HS-5 (cell line): ENCODE measurements at regions not wholly inside any gene's neighbourhood (a gene's known extent, or its start where the extent isn't known, plus 50 kb on each side); places are given as distances from the start of the nearest gene placed in this dataset.

ENCODE experiments used
- DNase-seq: peaks from one replicate; pipeline ENCODE4 v3.0.0-alpha.2; 2012; ENCODE audit warnings: low read depth

GRCh38 chr21:27817902-27818623, 851.2 kb upstream of the ADAMTS5 start:
- DNase-seq, result no peak

GRCh38 chr21:27817074-27817473, 850.2 kb upstream of the ADAMTS5 start:
- no peak for DNase-seq

GRCh38 chr21:27816301-27816700, 849.4 kb upstream of the ADAMTS5 start:
- DNase-seq, result no peak

GRCh38 chr21:27814226-27814625, 847.3 kb upstream of the ADAMTS5 start:
- no peak for DNase-seq

- no peak for DNase-seq
These were observed 846.9 kb upstream of the ADAMTS5 start for GRCh38 chr21:27813750-27814149.

GRCh38 chr21:27813344-27813743, 846.5 kb upstream of the ADAMTS5 start:
- DNase-seq, result no peak

- no peak for DNase-seq
These were observed 845.4 kb upstream of the ADAMTS5 start for GRCh38 chr21:27812279-27812678.

- no peak for DNase-seq
These were observed 842.0 kb upstream of the ADAMTS5 start for GRCh38 chr21:27808923-27809322.

GRCh38 chr21:27807596-27807995, 840.7 kb upstream of the ADAMTS5 start:
- DNase-seq, result no peak

GRCh38 chr21:27806281-27806680, 839.4 kb upstream of the ADAMTS5 start:
- no peak for DNase-seq

- DNase-seq, result no peak
These were observed 838.8 kb upstream of the ADAMTS5 start for GRCh38 chr21:27805696-27806095.

GRCh38 chr21:27804515-27804914, 837.6 kb upstream of the ADAMTS5 start:
- DNase-seq, result no peak

- no peak for DNase-seq
These were observed 836.7 kb upstream of the ADAMTS5 start for GRCh38 chr21:27803571-27803970.

GRCh38 chr21:27802816-27803475, 836.1 kb upstream of the ADAMTS5 start:
- DNase-seq, result no peak

- no peak for DNase-seq
These were observed 833.0 kb upstream of the ADAMTS5 start for GRCh38 chr21:27799861-27800260.

- no peak for DNase-seq
These were observed 829.2 kb upstream of the ADAMTS5 start for GRCh38 chr21:27796106-27796505.

- no peak for DNase-seq
These were observed 828.5 kb upstream of the ADAMTS5 start for GRCh38 chr21:27795418-27795817.

- no peak for DNase-seq
These were observed 827.0 kb upstream of the ADAMTS5 start for GRCh38 chr21:27793901-27794300.

GRCh38 chr21:27787046-27787445, 820.2 kb upstream of the ADAMTS5 start:
- DNase-seq, result no peak

GRCh38 chr21:27779606-27780005, 812.7 kb upstream of the ADAMTS5 start:
- no peak for DNase-seq

- no peak for DNase-seq
These were observed 810.2 kb upstream of the ADAMTS5 start for GRCh38 chr21:27776925-27777553.

GRCh38 chr21:27772816-27773215, 805.9 kb upstream of the ADAMTS5 start:
- DNase-seq, result no peak

GRCh38 chr21:27771938-27772483, 805.1 kb upstream of the ADAMTS5 start:
- no peak for DNase-seq
